GM19324 (cell line): ENCODE measurements at regions not wholly inside any gene's neighbourhood (a gene's known extent, or its start where the extent isn't known, plus 50 kb on each side); places are given as distances from the start of the nearest gene placed in this dataset.

Source experiments
- ATAC-seq: cut with Tn5 transposase; IDR thresholded peaks from one replicate; pipeline ENCODE4 v1.9.1; 2021; ENCODE audit warnings: mild to moderate bottlenecking, moderate library complexity; ENCODE audit not compliant: unreplicated experiment, low FRiP score

- ATAC-seq = no peak
Measured at GRCh38 chr12:131603939-131604795, 106.7 kb upstream of the SFSWAP start.

- ATAC-seq = no peak
Measured at GRCh38 chr12:131604859-131605258, 106.0 kb upstream of the SFSWAP start.

- no peak for ATAC-seq
Measured at GRCh38 chr12:131605304-131605829, 105.5 kb upstream of the SFSWAP start.

GRCh38 chr12:131606218-131606901, 104.5 kb upstream of the SFSWAP start:
- ATAC-seq = no peak

- ATAC-seq = peak; percentile 92
Measured at GRCh38 chr12:131607658-131608447, 103.0 kb upstream of the SFSWAP start.

GRCh38 chr12:131608740-131609690, 101.9 kb upstream of the SFSWAP start:
- ATAC-seq = no peak

- no peak for ATAC-seq
Measured at GRCh38 chr12:131609762-131610161, 101.1 kb upstream of the SFSWAP start.

- ATAC-seq = no peak
Measured at GRCh38 chr12:131610181-131610580, 100.7 kb upstream of the SFSWAP start.

- no peak for ATAC-seq
Measured at GRCh38 chr12:131610891-131611290, 100.0 kb upstream of the SFSWAP start.

- no peak for ATAC-seq
Measured at GRCh38 chr12:131611416-131612091, 99.3 kb upstream of the SFSWAP start.

- no peak for ATAC-seq
Measured at GRCh38 chr12:131612092-131612755, 98.7 kb upstream of the SFSWAP start.

GRCh38 chr12:131613186-131613585, 97.7 kb upstream of the SFSWAP start:
- ATAC-seq = no peak

- ATAC-seq = no peak
Measured at GRCh38 chr12:131613678-131614077, 97.2 kb upstream of the SFSWAP start.

- ATAC-seq = no peak
Measured at GRCh38 chr12:131615326-131616042, 95.4 kb upstream of the SFSWAP start.

- ATAC-seq = no peak
Measured at GRCh38 chr12:131616043-131616700, 94.7 kb upstream of the SFSWAP start.

GRCh38 chr12:131616738-131617137, 94.2 kb upstream of the SFSWAP start:
- no peak for ATAC-seq

- no peak for ATAC-seq
Measured at GRCh38 chr12:131617179-131617578, 93.7 kb upstream of the SFSWAP start.
